Transverse colon (tissue), 4 donors: ENCODE measurements at regions not wholly inside any gene's neighbourhood (a gene's known extent, or its start where the extent isn't known, plus 50 kb on each side); places are given as distances from the start of the nearest gene placed in this dataset.

Experiments
- DNase-seq: peaks from one replicate; pipeline ENCODE4 v3.0.0-alpha.2; 2019
- H3K27ac ChIP-seq, 4 donors: fragments of 200-600 bp; sonication (generic); 2 replicates each; pipeline ENCODE4 v1.5.1; 2016 to 2018; ENCODE audit warnings: inconsistent platforms in 4 of 4
- H3K27me3 ChIP-seq: fragments of 200-600 bp; sonication (generic); 2 replicates; pipeline ENCODE4 v1.5.1; 2017; ENCODE audit warnings: inconsistent platforms
- H3K36me3 ChIP-seq, 4 donors: fragments of 200-600 bp; sonication (generic); 2 replicates each; pipeline ENCODE4 v1.5.1; 2017 to 2019; ENCODE audit warnings: inconsistent platforms in 4 of 4
- H3K4me1 ChIP-seq, 4 donors: fragments of 200-600 bp; sonication (generic); 2 replicates each; pipeline ENCODE4 v1.5.1; 2017 to 2020; ENCODE audit warnings: inconsistent platforms in 4 of 4
- H3K4me3 ChIP-seq, 4 donors: fragments of 200-600 bp; sonication (generic); 1 replicate in 1 of 4; 2 replicates in 3 of 4; pipeline versions ENCODE4 v1.5.1 to v1.6.1; 2017 to 2019; ENCODE audit warnings: inconsistent platforms in 4 of 4
- H3K9me3 ChIP-seq, 2 donors: fragments of 200-600 bp; sonication (generic); 2 replicates each; pipeline ENCODE4 v1.5.1; 2017 to 2019; ENCODE audit warnings: inconsistent platforms in 2 of 2
- CTCF ChIP-seq, 5 experiments: fragments of 200-600 bp in 3 of 5; fragments of 450-650 bp in 2 of 5; sonication (generic) in 3 of 5; IDR thresholded peaks; 1 replicate in 2 of 5; 2 replicates in 3 of 5; pipeline ENCODE4 v1.5.1; 2016 to 2017; ENCODE audit warnings: antibody characterized with exemption in 5 of 5, inconsistent platforms in 3 of 5, mild to moderate bottlenecking in 2 of 5, moderate library complexity in 1 of 5
- EP300 ChIP-seq: sonication (generic); formaldehyde crosslinking; IDR thresholded peaks from one replicate; pipeline ENCODE4 v1.6.1; 2017; ENCODE audit warnings: antibody characterized with exemption, low read depth
- POLR2A ChIP-seq: fragments of 450-650 bp; IDR thresholded peaks from one replicate; pipeline ENCODE4 v1.6.1; 2016; ENCODE audit warnings: antibody characterized with exemption, mild to moderate bottlenecking, moderate library complexity
- POLR2AphosphoS5 ChIP-seq, 3 donors: sonication (generic); formaldehyde crosslinking; IDR thresholded peaks; one replicate each; pipeline ENCODE4 v1.6.1; 2016; ENCODE audit warnings: antibody characterized with exemption in 3 of 3
- WGBS, 2 donors: methylation state at CpG; one replicate each; pipeline ENCODE4 v1.1.5; 2018; ENCODE audit warnings: low coverage in 1 of 2; 5-methylcytosine and 5-hydroxymethylcytosine counted together
- in situ Hi-C, 4 donors: fragments of 200-750 bp; cut with MboI; loops; one replicate each; pipeline versions ENCODE4 v1.15.0 to v1.15.1; 2017; ENCODE audit warnings: low sequenced_read_pairs in 3 of 4, low pct_ligation_motif_present in 1 of 4, low pct_unique_long_range_greater_than_20kb in 1 of 4
- intact Hi-C: fragments of 100-400 bp; cut with DNase I; formaldehyde crosslinking; loops from one replicate; pipeline ENCODE4 v1.15.1; 2023; ENCODE audit warnings: low total_unique reads

GRCh38 chr19:27675771-27676170 lies 1537.2 kb downstream of the UQCRFS1 start:
- TF ChIP-seq CTCF (IDR thresholded peaks at IDR 0.05) (no peak), EP300 (no peak), POLR2AphosphoS5 (IDR thresholded peaks at IDR 0.05) (no peak), POLR2A (no peak)
- Histone ChIP-seq H3K27ac (no peak overlapping the region), H3K36me3 (no peaks in the 10 kb centered on the region), H3K4me3 (no peak overlapping the region), H3K4me1 (no peaks in the 10 kb centered on the region), H3K27me3 (no peaks in the 10 kb centered on the region), H3K9me3 (no peaks in the 10 kb centered on the region)
- 62% methylated on average over 3 of the region's 3 CpGs; no CpG with 5 or more reads in 1 of the 2 donors for WGBS, 2 donors
- in situ Hi-C loops = no loop called here
- DNase-seq = no peak
- intact Hi-C loops = no loop called here

GRCh38 chr19:27674701-27675100 lies 1538.2 kb downstream of the UQCRFS1 start:
- no peak for DNase-seq
- no peak overlapping the region for H3K27ac ChIP-seq
- H3K36me3 ChIP-seq = no peaks in the 10 kb centered on the region
- no peaks in the 10 kb centered on the region for H3K4me1 ChIP-seq
- no peaks in the 10 kb centered on the region for H3K9me3 ChIP-seq
- intact Hi-C loops = no loop called here
- no peaks in the 10 kb centered on the region for H3K27me3 ChIP-seq
- TF ChIP-seq CTCF (IDR thresholded peaks at IDR 0.05) (no peak), POLR2A (no peak), POLR2AphosphoS5 (IDR thresholded peaks at IDR 0.05) (no peak), EP300 (no peak)
- in situ Hi-C loops = no loop called here
- H3K4me3 ChIP-seq = no peak overlapping the region
- 86 to 100% methylated on average over 1 to 9 of the region's 10 CpGs for WGBS, 2 donors

- 84% methylated on average over 4 of the region's 4 CpGs; no CpG with 5 or more reads in 1 of the 2 donors for WGBS, 2 donors
- TF ChIP-seq POLR2A (no peak), POLR2AphosphoS5 (IDR thresholded peaks at IDR 0.05) (no peak), EP300 (no peak), CTCF (IDR thresholded peaks at IDR 0.05) (no peak)
- no peak for DNase-seq
- Histone ChIP-seq H3K9me3 (no peaks in the 10 kb centered on the region), H3K27ac (no peak overlapping the region), H3K36me3 (no peaks in the 10 kb centered on the region), H3K4me1 (no peaks in the 10 kb centered on the region), H3K4me3 (no peak overlapping the region), H3K27me3 (no peaks in the 10 kb centered on the region)
- in situ Hi-C loops = no loop called here
- intact Hi-C loops = no loop called here
These were observed 1539.0 kb downstream of the UQCRFS1 start for GRCh38 chr19:27673986-27674385.

- H3K4me1 ChIP-seq = no peaks in the 10 kb centered on the region
- H3K4me3 ChIP-seq = no peak overlapping the region
- H3K36me3 ChIP-seq = no peaks in the 10 kb centered on the region
- 85 to 100% methylated on average over 1 to 10 of the region's 10 CpGs for WGBS, 2 donors
- H3K27ac ChIP-seq = no peak overlapping the region
- no peak for DNase-seq
- intact Hi-C loops (no loop called here), in situ Hi-C loops (no loop called here)
- no peaks in the 10 kb centered on the region for H3K27me3 ChIP-seq
- TF ChIP-seq CTCF (IDR thresholded peaks at IDR 0.05) (no peak), POLR2AphosphoS5 (IDR thresholded peaks at IDR 0.05) (no peak)
- no peaks in the 10 kb centered on the region for H3K9me3 ChIP-seq
These were observed 1540.5 kb downstream of the UQCRFS1 start for GRCh38 chr19:27672309-27673047.
